Upper lobe of right lung (tissue), 1 donor: ENCODE measurements at regions not wholly inside any gene's neighbourhood (a gene's known extent, or its start where the extent isn't known, plus 50 kb on each side); places are given as distances from the start of the nearest gene placed in this dataset.
A peak's percentile ranks its signal among the peaks of the same experiment; 100 is the strongest.

Experiments used
- ATAC-seq: fragments of 200-7000 bp; cut with Tn5 transposase; one replicate; pipeline ENCODE4 v1.9.1; 2020; ENCODE audit warnings: mild to moderate bottlenecking, moderate library complexity
- DNase-seq: peaks from one replicate; pipeline ENCODE4 v3.0.0-alpha.2; 2020
- H3K27ac ChIP-seq: fragments of 200-600 bp; one replicate; pipeline ENCODE4 v1.8.0; 2022
- H3K27me3 ChIP-seq: fragments of 200-600 bp; one replicate; pipeline ENCODE4 v1.8.0; 2022; ENCODE audit warnings: mild to moderate bottlenecking
- H3K36me3 ChIP-seq: fragments of 200-600 bp; one replicate; pipeline ENCODE4 v1.8.0; 2022
- H3K4me1 ChIP-seq: fragments of 200-600 bp; one replicate; pipeline ENCODE4 v1.8.0; 2022
- H3K4me3 ChIP-seq: fragments of 200-600 bp; one replicate; pipeline ENCODE4 v1.8.0; 2022; ENCODE audit warnings: mild to moderate bottlenecking
- H3K9me3 ChIP-seq: fragments of 200-600 bp; one replicate; pipeline ENCODE4 v1.8.0; 2022
- CTCF ChIP-seq: fragments of 200-600 bp; IDR thresholded peaks from one replicate; pipeline ENCODE4 v1.8.0; 2022; ENCODE audit warnings: antibody characterized with exemption
- intact Hi-C: fragments of 100-400 bp; cut with DNase I; formaldehyde crosslinking; loops from one replicate; pipeline ENCODE4 v1.11.0; 2022
- donor health status: DM: no; HTN: yes; CAD: no; lungs with severe emphysema.

GRCh38 chr2:239846789-239847676, 178.1 kb downstream of the NDUFA10 start:
- H3K27me3 ChIP-seq: no peaks in the 10 kb centered on the region
- no peaks in the 10 kb centered on the region for H3K4me1 ChIP-seq
- H3K4me3 ChIP-seq: no peak overlapping the region
- no peaks in the 10 kb centered on the region for H3K9me3 ChIP-seq
- no peak for TF ChIP-seq CTCF
- ATAC-seq (no peak), DNase-seq (no peak)
- H3K36me3 ChIP-seq: no peaks in the 10 kb centered on the region
- no peak overlapping the region for H3K27ac ChIP-seq
- intact Hi-C loops: no loop called here

- no peak for TF ChIP-seq CTCF
- Histone ChIP-seq H3K4me1 (no peaks in the 10 kb centered on the region), H3K27me3 (no peaks in the 10 kb centered on the region), H3K9me3 (no peaks in the 10 kb centered on the region), H3K4me3 (no peak overlapping the region), H3K27ac (no peak overlapping the region), H3K36me3 (no peaks in the 10 kb centered on the region)
- ATAC-seq (no peak), DNase-seq (no peak)
- intact Hi-C loops: no loop called here
Measured at GRCh38 chr2:239845968-239846367, 179.2 kb downstream of the NDUFA10 start.

- Histone ChIP-seq H3K9me3 (no peaks in the 10 kb centered on the region), H3K36me3 (no peaks in the 10 kb centered on the region), H3K4me3 (no peak overlapping the region), H3K4me1 (no peaks in the 10 kb centered on the region), H3K27ac (no peak overlapping the region), H3K27me3 (no peaks in the 10 kb centered on the region)
- DNase-seq (peak; percentile 51), ATAC-seq (no peak)
- no peak for TF ChIP-seq CTCF
- intact Hi-C loops: no loop called here
Measured at GRCh38 chr2:239839306-239839705, 185.8 kb downstream of the NDUFA10 start.

GRCh38 chr2:239836021-239836765, 188.9 kb downstream of the NDUFA10 start:
- ATAC-seq (no peak), DNase-seq (peak; percentile 42)
- Histone ChIP-seq H3K27me3 (no peaks in the 10 kb centered on the region), H3K36me3 (no peaks in the 10 kb centered on the region), H3K4me3 (no peak overlapping the region), H3K27ac (no peak overlapping the region), H3K9me3 (no peaks in the 10 kb centered on the region), H3K4me1 (no peaks in the 10 kb centered on the region)
- no peak for TF ChIP-seq CTCF
- intact Hi-C loops: no loop called here

- no peak for TF ChIP-seq CTCF
- no peak for ATAC-seq
- intact Hi-C loops: no loop called here
Measured at GRCh38 chr2:239835056-239835455, 190.1 kb downstream of the NDUFA10 start.

More at GRCh38 chr2:239835056-239835455, 190.1 kb downstream of the NDUFA10 start:
- no peaks in the 10 kb centered on the region for H3K36me3 ChIP-seq
- no peak for DNase-seq
- no peak overlapping the region for H3K4me3 ChIP-seq
- no peak overlapping the region for H3K27ac ChIP-seq
- peaks cover 8% of the 10 kb centered on the region for H3K4me1 ChIP-seq
- H3K27me3 ChIP-seq: no peaks in the 10 kb centered on the region
- no peaks in the 10 kb centered on the region for H3K9me3 ChIP-seq
